GM23338 (cell line): ENCODE measurements at regions not wholly inside any gene's neighbourhood (a gene's known extent, or its start where the extent isn't known, plus 50 kb on each side); places are given as distances from the start of the nearest gene placed in this dataset.

Experiments
- ATAC-seq: fragments of 200-7000 bp; cut with Tn5 transposase; 3 replicates; pipeline ENCODE4 v1.9.1; 2020
- DNase-seq: peaks from one replicate; pipeline ENCODE4 v3.0.0-alpha.2; 2015; ENCODE audit warnings: low spot score
- H2AFZ ChIP-seq: fragments of 200-600 bp; sonication (generic); 2 replicates; pipeline ENCODE4 v1.8.0; 2016; ENCODE audit warnings: antibody characterized with exemption, mild to moderate bottlenecking, moderate library complexity
- H3F3A ChIP-seq: fragments of 200-600 bp; sonication (generic); replicated peaks from 2 replicates; pipeline ENCODE4 v1.8.0; 2017; ENCODE audit warnings: antibody characterized with exemption, mixed run types, low read depth
- H3K27ac ChIP-seq: fragments of 200-600 bp; sonication (generic); 2 replicates; pipeline ENCODE4 v1.6.1; 2016; ENCODE audit warnings: low read depth
- H3K27me3 ChIP-seq: fragments of 200-600 bp; sonication (generic); 2 replicates; pipeline ENCODE4 v1.8.0; 2016; ENCODE audit warnings: mild to moderate bottlenecking, mixed run types, moderate library complexity; ENCODE audit not compliant: insufficient read depth
- H3K36me3 ChIP-seq: fragments of 200-600 bp; sonication (generic); 2 replicates; pipeline ENCODE4 v1.8.0; 2016; ENCODE audit warnings: mild to moderate bottlenecking; ENCODE audit not compliant: insufficient read depth
- H3K4me1 ChIP-seq: fragments of 200-600 bp; sonication (generic); 2 replicates; pipeline ENCODE4 v1.8.0; 2016; ENCODE audit warnings: mild to moderate bottlenecking, moderate library complexity; ENCODE audit not compliant: insufficient read depth
- H3K4me2 ChIP-seq: fragments of 200-600 bp; sonication (generic); 2 replicates; pipeline ENCODE4 v1.7.1; 2017; ENCODE audit warnings: mixed run types
- H3K4me3 ChIP-seq: fragments of 200-600 bp; sonication (generic); 2 replicates; pipeline ENCODE4 v1.6.1; 2016; ENCODE audit warnings: mixed run types
- H3K79me2 ChIP-seq: fragments of 200-600 bp; sonication (generic); replicated peaks from 2 replicates; pipeline ENCODE4 v1.8.0; 2017; ENCODE audit warnings: mild to moderate bottlenecking; ENCODE audit not compliant: insufficient read depth
- H3K9me2 ChIP-seq: fragments of 200-600 bp; sonication (generic); 2 replicates; pipeline ENCODE4 v1.8.0; 2017; ENCODE audit not compliant: insufficient read depth
- H4K20me1 ChIP-seq: fragments of 200-600 bp; sonication (generic); replicated peaks from 2 replicates; pipeline ENCODE4 v1.8.0; 2017; ENCODE audit warnings: mild to moderate bottlenecking; ENCODE audit not compliant: insufficient read depth
- H3K27ac Mint-ChIP-seq: 2 replicates; pipeline ENCODE4 v1.8.0; 2020; ENCODE audit warnings: inconsistent platforms, mild to moderate bottlenecking, moderate library complexity, mixed read lengths
- H3K27me3 Mint-ChIP-seq: 3 replicates; pipeline ENCODE4 v1.8.0; 2022; ENCODE audit warnings: low read depth, mild to moderate bottlenecking, moderate library complexity, mixed read lengths, inconsistent platforms; ENCODE audit not compliant: insufficient read depth, poor library complexity
- H3K36me3 Mint-ChIP-seq: 3 replicates; pipeline ENCODE4 v1.8.0; 2021; ENCODE audit warnings: low read depth, mild to moderate bottlenecking, inconsistent platforms, moderate library complexity, mixed read lengths
- H3K4me1 Mint-ChIP-seq: 3 replicates; pipeline ENCODE4 v1.8.0; 2020; ENCODE audit warnings: mild to moderate bottlenecking, inconsistent platforms, mixed read lengths
- H3K4me3 Mint-ChIP-seq: 3 replicates; pipeline ENCODE4 v1.8.0; 2021; ENCODE audit warnings: moderate library complexity, mild to moderate bottlenecking, inconsistent platforms, mixed read lengths
- H3K9me3 Mint-ChIP-seq: 3 replicates; pipeline ENCODE4 v1.8.0; 2020; ENCODE audit warnings: moderate library complexity, mild to moderate bottlenecking, inconsistent platforms, mixed read lengths
- EZH2phosphoT487 ChIP-seq: fragments of 200-600 bp; sonication (generic); IDR thresholded peaks from one replicate; pipeline ENCODE4 v1.8.1; 2018; ENCODE audit warnings: antibody characterized with exemption; ENCODE audit not compliant: unreplicated experiment
- NANOG ChIP-seq: IDR thresholded peaks from 2 replicates; pipeline ENCODE4 v1.6.1; 2016; ENCODE audit warnings: antibody characterized with exemption, borderline replicate concordance
- ZNF114 ChIP-seq: fragments of 250-450 bp; sonication (Bioruptor Pico); IDR thresholded peaks from 2 replicates; pipeline ENCODE4 v1.5.0; 2020; ENCODE audit warnings: mild to moderate bottlenecking, moderate library complexity
- ZNF462 ChIP-seq: fragments of 250-450 bp; sonication (Bioruptor Pico); IDR thresholded peaks from 2 replicates; pipeline ENCODE4 v1.5.0; 2020; ENCODE audit warnings: mild to moderate bottlenecking, moderate library complexity
- TF ChIP-seq, protein P1 (sequence below): IDR thresholded peaks from one replicate; pipeline ENCODE4 v1.6.1; 2018; ENCODE audit warnings: antibody characterized with exemption; ENCODE audit not compliant: unreplicated experiment

- H3K4me2 ChIP-seq: no peak overlapping the region
- H3K9me2 ChIP-seq: no peaks in the 10 kb centered on the region
- TF ChIP-seq NANOG (no peak), ZNF114 (CRISPR knock-in tag) (no peak), EZH2phosphoT487 (no peak)
- TF ChIP-seq, protein P1, sequence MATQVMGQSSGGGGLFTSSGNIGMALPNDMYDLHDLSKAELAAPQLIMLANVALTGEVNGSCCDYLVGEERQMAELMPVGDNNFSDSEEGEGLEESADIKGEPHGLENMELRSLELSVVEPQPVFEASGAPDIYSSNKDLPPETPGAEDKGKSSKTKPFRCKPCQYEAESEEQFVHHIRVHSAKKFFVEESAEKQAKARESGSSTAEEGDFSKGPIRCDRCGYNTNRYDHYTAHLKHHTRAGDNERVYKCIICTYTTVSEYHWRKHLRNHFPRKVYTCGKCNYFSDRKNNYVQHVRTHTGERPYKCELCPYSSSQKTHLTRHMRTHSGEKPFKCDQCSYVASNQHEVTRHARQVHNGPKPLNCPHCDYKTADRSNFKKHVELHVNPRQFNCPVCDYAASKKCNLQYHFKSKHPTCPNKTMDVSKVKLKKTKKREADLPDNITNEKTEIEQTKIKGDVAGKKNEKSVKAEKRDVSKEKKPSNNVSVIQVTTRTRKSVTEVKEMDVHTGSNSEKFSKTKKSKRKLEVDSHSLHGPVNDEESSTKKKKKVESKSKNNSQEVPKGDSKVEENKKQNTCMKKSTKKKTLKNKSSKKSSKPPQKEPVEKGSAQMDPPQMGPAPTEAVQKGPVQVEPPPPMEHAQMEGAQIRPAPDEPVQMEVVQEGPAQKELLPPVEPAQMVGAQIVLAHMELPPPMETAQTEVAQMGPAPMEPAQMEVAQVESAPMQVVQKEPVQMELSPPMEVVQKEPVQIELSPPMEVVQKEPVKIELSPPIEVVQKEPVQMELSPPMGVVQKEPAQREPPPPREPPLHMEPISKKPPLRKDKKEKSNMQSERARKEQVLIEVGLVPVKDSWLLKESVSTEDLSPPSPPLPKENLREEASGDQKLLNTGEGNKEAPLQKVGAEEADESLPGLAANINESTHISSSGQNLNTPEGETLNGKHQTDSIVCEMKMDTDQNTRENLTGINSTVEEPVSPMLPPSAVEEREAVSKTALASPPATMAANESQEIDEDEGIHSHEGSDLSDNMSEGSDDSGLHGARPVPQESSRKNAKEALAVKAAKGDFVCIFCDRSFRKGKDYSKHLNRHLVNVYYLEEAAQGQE: no peak
- H3F3A ChIP-seq: no peaks in the 10 kb centered on the region
- H3K4me3 ChIP-seq: no peak overlapping the region
- no peaks in the 10 kb centered on the region for H4K20me1 ChIP-seq
- H3K79me2 ChIP-seq: no peaks in the 10 kb centered on the region
- no peak overlapping the region for H3K27ac Mint-ChIP-seq
- H3K36me3 Mint-ChIP-seq: no peaks in the 10 kb centered on the region
- H3K9me3 Mint-ChIP-seq: peaks cover 3% of the 10 kb centered on the region; the same call in 2 of the 3 replicates
- no peak overlapping the region for H3K27ac ChIP-seq
- ATAC-seq (no peak), DNase-seq (no peak)
- H3K27me3 ChIP-seq: no peaks in the 10 kb centered on the region
- H3K4me1 Mint-ChIP-seq: peaks cover 4% of the 10 kb centered on the region; the same call in 1 of the 3 replicates
- H3K27me3 Mint-ChIP-seq: peaks cover 4% of the 10 kb centered on the region
- no peaks in the 10 kb centered on the region for H3K36me3 ChIP-seq
- H3K4me1 ChIP-seq: peaks cover 5% of the 10 kb centered on the region
- H2AFZ ChIP-seq: no peak overlapping the region
- H3K4me3 Mint-ChIP-seq: no peak overlapping the region
These were observed 114.0 kb downstream of the NSG2 start for GRCh38 chr5:174159327-174160114.

DNA sequence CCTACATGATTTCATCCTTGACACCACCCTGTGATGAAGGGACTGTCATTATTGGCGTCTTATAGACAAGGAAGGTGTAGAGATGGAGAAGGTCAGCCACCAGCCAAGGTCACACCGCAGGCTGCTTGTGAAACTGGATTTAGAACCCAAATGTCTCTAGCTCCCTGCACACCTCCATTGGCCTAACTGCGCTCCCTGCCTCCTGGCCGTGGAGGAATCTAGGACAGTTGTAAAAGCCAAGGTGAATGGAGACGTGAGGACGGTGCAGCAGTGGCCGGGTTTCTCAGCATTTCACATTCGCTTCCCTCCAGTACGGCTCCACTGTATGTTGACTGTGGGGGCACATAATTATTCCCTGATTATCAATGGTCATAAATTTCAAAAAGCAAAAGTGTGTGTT lies 119.9 kb downstream of the NSG2 start:
- no peak overlapping the region for H3K4me2 ChIP-seq
- no peaks in the 10 kb centered on the region for H3K4me1 ChIP-seq
- DNase-seq (no peak), ATAC-seq (no peak)
- Mint-ChIP-seq H3K27me3 (peaks cover 7% of the 10 kb centered on the region), H3K4me1 (no peaks in the 10 kb centered on the region), H3K9me3 (peaks cover 11% of the 10 kb centered on the region; the same call in 2 of the 3 replicates), H3K27ac (no peak overlapping the region), H3K4me3 (no peak overlapping the region), H3K36me3 (no peaks in the 10 kb centered on the region; the same call in 2 of the 3 replicates)
- H3K27me3 ChIP-seq: no peaks in the 10 kb centered on the region
- no peaks in the 10 kb centered on the region for H3F3A ChIP-seq
- H4K20me1 ChIP-seq: no peaks in the 10 kb centered on the region
- no peak overlapping the region for H2AFZ ChIP-seq
- H3K27ac ChIP-seq: no peak overlapping the region
- H3K79me2 ChIP-seq: no peaks in the 10 kb centered on the region
- no peaks in the 10 kb centered on the region for H3K36me3 ChIP-seq
- no peaks in the 10 kb centered on the region for H3K9me2 ChIP-seq
- no peak overlapping the region for H3K4me3 ChIP-seq
- TF ChIP-seq ZNF462 (CRISPR knock-in tag): no peak
- TF ChIP-seq, protein P1: no peak
